ENCODE measurements at regions not wholly inside any gene's neighbourhood (a gene's known extent, or its start where the extent isn't known, plus 50 kb on each side); places are given as distances from the start of the nearest gene placed in this dataset.

DNA sequence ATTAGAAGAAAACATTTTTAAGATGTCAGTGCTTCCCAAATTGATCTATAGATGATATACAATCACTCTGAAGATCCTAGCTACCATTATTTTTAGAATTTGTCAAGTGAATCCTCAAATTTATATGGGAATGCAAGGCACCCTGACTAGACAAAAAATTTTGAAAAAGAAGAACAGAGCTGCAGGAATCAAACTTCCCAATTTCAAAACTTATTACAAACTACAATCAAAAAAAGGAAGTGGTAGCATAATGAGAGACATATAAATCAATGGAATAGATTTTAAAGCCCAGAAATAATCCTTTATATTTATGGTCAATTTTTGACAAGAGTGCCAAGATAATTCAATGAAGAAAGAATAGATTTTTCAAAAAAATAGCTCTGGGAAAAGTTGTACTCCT is 198.3 kb upstream of the KCNJ16 start:
- no peaks in the 10 kb centered on the region for H3K27me3 ChIP-seq (replicated peaks; ENCODE audit: insufficient read depth)
- TF ChIP-seq, protein P1, sequence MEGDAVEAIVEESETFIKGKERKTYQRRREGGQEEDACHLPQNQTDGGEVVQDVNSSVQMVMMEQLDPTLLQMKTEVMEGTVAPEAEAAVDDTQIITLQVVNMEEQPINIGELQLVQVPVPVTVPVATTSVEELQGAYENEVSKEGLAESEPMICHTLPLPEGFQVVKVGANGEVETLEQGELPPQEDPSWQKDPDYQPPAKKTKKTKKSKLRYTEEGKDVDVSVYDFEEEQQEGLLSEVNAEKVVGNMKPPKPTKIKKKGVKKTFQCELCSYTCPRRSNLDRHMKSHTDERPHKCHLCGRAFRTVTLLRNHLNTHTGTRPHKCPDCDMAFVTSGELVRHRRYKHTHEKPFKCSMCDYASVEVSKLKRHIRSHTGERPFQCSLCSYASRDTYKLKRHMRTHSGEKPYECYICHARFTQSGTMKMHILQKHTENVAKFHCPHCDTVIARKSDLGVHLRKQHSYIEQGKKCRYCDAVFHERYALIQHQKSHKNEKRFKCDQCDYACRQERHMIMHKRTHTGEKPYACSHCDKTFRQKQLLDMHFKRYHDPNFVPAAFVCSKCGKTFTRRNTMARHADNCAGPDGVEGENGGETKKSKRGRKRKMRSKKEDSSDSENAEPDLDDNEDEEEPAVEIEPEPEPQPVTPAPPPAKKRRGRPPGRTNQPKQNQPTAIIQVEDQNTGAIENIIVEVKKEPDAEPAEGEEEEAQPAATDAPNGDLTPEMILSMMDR (IDR thresholded peaks at IDR 0.05), result no peak
- ATAC-seq (ENCODE audit: insufficient number of reproducible peaks, low FRiP score, low read depth), result no peak

DNA sequence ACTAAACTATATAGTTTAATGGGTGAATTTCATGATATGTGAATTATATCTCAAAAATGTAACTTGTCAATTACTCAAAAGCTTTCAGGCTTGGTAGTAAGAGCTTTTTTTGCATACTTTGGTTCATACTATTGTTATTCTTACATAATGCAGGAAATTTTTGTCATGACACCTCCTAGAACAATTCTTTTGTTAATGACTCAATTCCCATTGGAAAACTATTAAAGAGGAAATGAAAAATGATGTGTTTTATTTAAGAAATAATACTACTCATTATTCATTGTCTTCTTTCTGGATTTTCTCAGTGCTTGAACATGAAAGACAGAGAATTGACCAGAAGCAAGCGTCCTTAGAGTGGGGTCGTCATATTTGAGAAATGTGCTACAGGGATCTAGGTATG is 196.4 kb upstream of the KCNJ16 start:
- peaks cover 0 to 5% of the 10 kb centered on the region in 2 donors for H3K4me1 ChIP-seq (ENCODE audit: control insufficient read depth in 1 of 2, low read depth in 2 of 2)
- H3K4me3 ChIP-seq, result no peak overlapping the region
- TF ChIP-seq, protein P1 (IDR thresholded peaks at IDR 0.05), result no peak
- H3K36me3 ChIP-seq, result no peaks in the 10 kb centered on the region
- no peak for DNase-seq (ENCODE audit: low spot score)
- ATAC-seq (ENCODE audit: insufficient number of reproducible peaks, low FRiP score, low read depth), result no peak
- no peaks in the 10 kb centered on the region for H3K9me3 ChIP-seq
- no peaks in the 10 kb centered on the region for H3K27me3 ChIP-seq (replicated peaks; ENCODE audit: insufficient read depth)
- no peak overlapping the region for H3K27ac ChIP-seq

More for the DNA sequence above, 198.3 kb upstream of the KCNJ16 start:
- no peak for DNase-seq (ENCODE audit: low spot score)
- H3K36me3 ChIP-seq, result no peaks in the 10 kb centered on the region
- H3K4me1 ChIP-seq (ENCODE audit: control insufficient read depth in 1 of 2, low read depth in 2 of 2), result no peaks in the 10 kb centered on the region
- H3K9me3 ChIP-seq, result no peaks in the 10 kb centered on the region
- H3K4me3 ChIP-seq, result no peak overlapping the region
- no peak overlapping the region for H3K27ac ChIP-seq

DNA sequence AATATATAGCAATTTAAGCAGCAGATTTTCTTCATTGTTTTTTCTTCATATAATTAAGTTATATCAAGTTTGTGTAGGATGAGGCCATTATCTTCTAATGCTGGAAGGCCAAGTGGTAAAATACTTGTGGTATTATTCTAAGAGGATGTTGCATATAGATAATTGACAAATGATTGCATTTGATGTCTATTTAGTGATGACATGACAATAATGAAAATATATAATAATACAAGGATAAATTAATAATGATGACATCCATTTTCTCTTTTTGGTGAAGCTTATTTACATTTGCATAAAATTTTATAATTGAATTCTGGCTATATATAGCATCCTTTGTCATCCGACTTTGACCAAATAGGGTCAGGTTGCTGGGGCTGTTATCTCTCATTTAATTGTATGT is 195.4 kb upstream of the KCNJ16 start:
- H3K36me3 ChIP-seq, result no peaks in the 10 kb centered on the region
- TF ChIP-seq, protein P1 (IDR thresholded peaks at IDR 0.05), result no peak
- peaks cover 0 to 5% of the 10 kb centered on the region in 2 donors for H3K4me1 ChIP-seq (ENCODE audit: control insufficient read depth in 1 of 2, low read depth in 2 of 2)
- no peaks in the 10 kb centered on the region for H3K9me3 ChIP-seq
- ATAC-seq (ENCODE audit: insufficient number of reproducible peaks, low FRiP score, low read depth), result no peak
- DNase-seq (ENCODE audit: low spot score), result no peak
- no peak overlapping the region for H3K4me3 ChIP-seq
- no peaks in the 10 kb centered on the region for H3K27me3 ChIP-seq (replicated peaks; ENCODE audit: insufficient read depth)
- H3K27ac ChIP-seq, result no peak overlapping the region

DNA sequence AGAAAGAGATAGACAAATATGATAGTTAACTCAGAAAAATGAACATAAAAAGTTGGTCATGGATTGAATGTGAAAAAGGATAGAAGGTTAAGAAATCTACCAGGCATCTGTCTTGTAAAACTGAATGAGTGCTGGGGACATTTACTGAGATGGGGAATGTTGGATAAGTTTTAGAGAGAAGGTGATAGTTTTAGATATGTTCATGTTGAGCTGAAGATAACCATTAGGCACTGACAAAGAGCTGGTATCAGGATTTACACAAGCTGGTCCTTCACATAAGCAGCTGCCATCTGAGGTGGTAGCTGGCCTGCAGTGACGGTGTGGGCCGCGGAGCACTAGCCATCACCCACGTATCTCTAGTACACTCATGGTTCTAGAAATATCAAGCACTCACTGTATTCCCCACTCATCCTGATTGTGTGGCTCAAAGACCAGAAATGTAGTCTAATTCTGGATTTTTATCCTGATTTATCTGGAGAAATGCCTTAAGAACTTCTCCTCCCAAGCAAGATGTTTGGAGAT is 194.4 kb upstream of the KCNJ16 start:
- Histone ChIP-seq H3K9me3 (no peaks in the 10 kb centered on the region), H3K4me1 (ENCODE audit: control insufficient read depth in 1 of 2, low read depth in 2 of 2) (peaks cover 0 to 5% of the 10 kb centered on the region in 2 donors), H3K27me3 (replicated peaks; ENCODE audit: insufficient read depth) (no peaks in the 10 kb centered on the region), H3K4me3 (no peak overlapping the region), H3K36me3 (no peaks in the 10 kb centered on the region), H3K27ac (no peak overlapping the region)
- ATAC-seq (ENCODE audit: insufficient number of reproducible peaks, low FRiP score, low read depth), result no peak
- TF ChIP-seq, protein P1 (IDR thresholded peaks at IDR 0.05), result no peak
- no peak for DNase-seq (ENCODE audit: low spot score)

DNA sequence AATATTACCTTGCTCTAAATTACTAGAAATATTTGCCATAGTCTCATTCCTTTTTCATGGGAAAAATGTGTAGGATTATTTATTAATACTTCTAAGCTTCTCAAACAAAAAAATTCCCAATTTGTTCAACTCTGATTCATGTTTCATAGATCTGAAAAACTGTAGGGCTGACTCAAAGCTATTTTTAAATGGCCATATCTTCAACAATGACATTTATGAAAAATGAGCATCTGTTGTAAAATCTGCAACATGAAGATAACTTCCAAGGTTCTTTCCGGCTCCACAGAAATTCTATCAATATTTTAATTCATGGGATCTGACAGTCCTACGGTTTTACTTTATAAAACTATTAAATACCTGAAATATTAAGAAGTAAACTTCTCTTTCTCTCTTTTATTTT is 192.7 kb upstream of the KCNJ16 start:
- Histone ChIP-seq H3K9me3 (no peaks in the 10 kb centered on the region), H3K27me3 (replicated peaks; ENCODE audit: insufficient read depth) (no peaks in the 10 kb centered on the region), H3K4me1 (ENCODE audit: control insufficient read depth in 1 of 2, low read depth in 2 of 2) (peaks cover 0 to 5% of the 10 kb centered on the region in 2 donors), H3K27ac (no peak overlapping the region), H3K36me3 (no peaks in the 10 kb centered on the region), H3K4me3 (no peak overlapping the region)
- ATAC-seq (ENCODE audit: insufficient number of reproducible peaks, low FRiP score, low read depth) (no peak), DNase-seq (ENCODE audit: low spot score) (no peak)
- TF ChIP-seq, protein P1 (IDR thresholded peaks at IDR 0.05), result no peak

All from thoracic aorta (tissue), 2 donors.